HFFc6 (cell line): ENCODE measurements at regions not wholly inside any gene's neighbourhood (a gene's known extent, or its start where the extent isn't known, plus 50 kb on each side); places are given as distances from the start of the nearest gene placed in this dataset.
"Not testable (repeated sequence)": the region's sequence is repeated elsewhere in the genome, so short reads cannot be mapped to it uniquely, and the experiment has no call there.

Source experiments
- DNase-seq: peaks from one replicate; pipeline ENCODE4 v3.0.0-alpha.2; 2018
- H3K27ac Mint-ChIP-seq: 2 replicates; pipeline ENCODE4 v1.8.0; 2020; ENCODE audit warnings: mild to moderate bottlenecking, mixed read lengths
- H3K27me3 Mint-ChIP-seq: 2 replicates; pipeline ENCODE4 v1.8.0; 2021; ENCODE audit warnings: mild to moderate bottlenecking, moderate library complexity, mixed read lengths; ENCODE audit not compliant: insufficient read depth
- H3K36me3 Mint-ChIP-seq: 2 replicates; pipeline ENCODE4 v1.8.0; 2021; ENCODE audit warnings: low read depth, mixed read lengths
- H3K4me1 Mint-ChIP-seq: 2 replicates; pipeline ENCODE4 v1.8.0; 2020; ENCODE audit warnings: low read depth, mixed read lengths
- H3K4me3 Mint-ChIP-seq: 2 replicates; pipeline ENCODE4 v1.8.0; 2020; ENCODE audit warnings: mild to moderate bottlenecking, moderate library complexity, mixed read lengths
- H3K9me3 Mint-ChIP-seq: 2 replicates; pipeline ENCODE4 v1.8.0; 2020; ENCODE audit warnings: mild to moderate bottlenecking, mixed read lengths
- TF ChIP-seq, protein P1 (sequence below): fragments of 200-600 bp; sonication (generic); IDR thresholded peaks from 2 replicates; pipeline ENCODE4 v1.5.0; 2021; ENCODE audit warnings: antibody characterized with exemption, mild to moderate bottlenecking

DNA sequence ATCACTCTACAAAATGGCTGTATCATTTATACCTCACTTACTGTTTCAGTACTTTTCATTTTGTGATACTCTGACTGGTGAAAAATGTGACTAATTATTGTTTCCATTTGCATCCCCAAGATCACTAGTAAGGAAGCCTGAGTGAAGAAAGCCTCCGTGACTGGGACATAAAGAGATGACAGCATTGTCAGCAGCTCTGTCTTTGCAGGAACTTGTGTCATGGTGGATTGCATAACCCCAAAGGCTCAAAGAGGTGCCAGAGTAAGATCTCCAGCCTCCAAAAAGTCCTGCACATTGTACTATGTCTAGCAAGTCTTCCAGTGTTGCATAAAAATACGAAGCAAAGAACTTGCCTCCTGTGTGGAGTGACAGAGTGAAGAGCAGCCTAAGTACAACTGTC lies 187.5 kb upstream of the CRIM1 start:
- H3K36me3 Mint-ChIP-seq, result no peaks in the 10 kb centered on the region
- TF ChIP-seq, protein P1, sequence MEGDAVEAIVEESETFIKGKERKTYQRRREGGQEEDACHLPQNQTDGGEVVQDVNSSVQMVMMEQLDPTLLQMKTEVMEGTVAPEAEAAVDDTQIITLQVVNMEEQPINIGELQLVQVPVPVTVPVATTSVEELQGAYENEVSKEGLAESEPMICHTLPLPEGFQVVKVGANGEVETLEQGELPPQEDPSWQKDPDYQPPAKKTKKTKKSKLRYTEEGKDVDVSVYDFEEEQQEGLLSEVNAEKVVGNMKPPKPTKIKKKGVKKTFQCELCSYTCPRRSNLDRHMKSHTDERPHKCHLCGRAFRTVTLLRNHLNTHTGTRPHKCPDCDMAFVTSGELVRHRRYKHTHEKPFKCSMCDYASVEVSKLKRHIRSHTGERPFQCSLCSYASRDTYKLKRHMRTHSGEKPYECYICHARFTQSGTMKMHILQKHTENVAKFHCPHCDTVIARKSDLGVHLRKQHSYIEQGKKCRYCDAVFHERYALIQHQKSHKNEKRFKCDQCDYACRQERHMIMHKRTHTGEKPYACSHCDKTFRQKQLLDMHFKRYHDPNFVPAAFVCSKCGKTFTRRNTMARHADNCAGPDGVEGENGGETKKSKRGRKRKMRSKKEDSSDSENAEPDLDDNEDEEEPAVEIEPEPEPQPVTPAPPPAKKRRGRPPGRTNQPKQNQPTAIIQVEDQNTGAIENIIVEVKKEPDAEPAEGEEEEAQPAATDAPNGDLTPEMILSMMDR, result no peak
- no peak for DNase-seq
- H3K4me1 Mint-ChIP-seq, result no peaks in the 10 kb centered on the region
- H3K9me3 Mint-ChIP-seq, result no peaks in the 10 kb centered on the region
- H3K27ac Mint-ChIP-seq, result no peak overlapping the region
- H3K27me3 Mint-ChIP-seq, result no peaks in the 10 kb centered on the region; the same call in 1 of the 2 replicates
- H3K4me3 Mint-ChIP-seq, result no peak overlapping the region

DNA sequence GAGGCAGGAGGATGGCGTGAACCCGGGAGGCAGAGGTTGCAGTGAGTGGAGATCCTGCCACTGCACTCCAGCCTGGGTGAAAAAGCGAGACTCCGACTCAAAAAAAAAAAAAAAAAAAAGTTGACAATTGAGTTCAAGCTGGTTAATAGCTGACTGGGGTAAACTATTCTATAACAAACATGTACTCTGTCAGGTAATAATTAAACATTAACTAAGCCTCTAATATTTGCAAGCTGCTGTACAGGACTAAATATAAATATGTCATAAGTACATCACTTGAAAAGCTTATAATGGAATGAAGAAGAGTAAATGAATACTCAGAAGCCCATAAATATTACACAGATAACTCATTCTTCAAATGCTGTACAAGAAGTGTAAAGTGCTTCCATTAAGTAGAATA lies 190.4 kb upstream of the CRIM1 start:
- TF ChIP-seq, protein P1, result no peak
- H3K27me3 Mint-ChIP-seq, result no peaks in the 10 kb centered on the region; the same call in 1 of the 2 replicates
- no peak overlapping the region for H3K4me3 Mint-ChIP-seq
- H3K36me3 Mint-ChIP-seq, result no peaks in the 10 kb centered on the region
- DNase-seq, result no peak
- H3K27ac Mint-ChIP-seq, result no peak overlapping the region
- no peaks in the 10 kb centered on the region for H3K4me1 Mint-ChIP-seq
- no peaks in the 10 kb centered on the region for H3K9me3 Mint-ChIP-seq

DNA sequence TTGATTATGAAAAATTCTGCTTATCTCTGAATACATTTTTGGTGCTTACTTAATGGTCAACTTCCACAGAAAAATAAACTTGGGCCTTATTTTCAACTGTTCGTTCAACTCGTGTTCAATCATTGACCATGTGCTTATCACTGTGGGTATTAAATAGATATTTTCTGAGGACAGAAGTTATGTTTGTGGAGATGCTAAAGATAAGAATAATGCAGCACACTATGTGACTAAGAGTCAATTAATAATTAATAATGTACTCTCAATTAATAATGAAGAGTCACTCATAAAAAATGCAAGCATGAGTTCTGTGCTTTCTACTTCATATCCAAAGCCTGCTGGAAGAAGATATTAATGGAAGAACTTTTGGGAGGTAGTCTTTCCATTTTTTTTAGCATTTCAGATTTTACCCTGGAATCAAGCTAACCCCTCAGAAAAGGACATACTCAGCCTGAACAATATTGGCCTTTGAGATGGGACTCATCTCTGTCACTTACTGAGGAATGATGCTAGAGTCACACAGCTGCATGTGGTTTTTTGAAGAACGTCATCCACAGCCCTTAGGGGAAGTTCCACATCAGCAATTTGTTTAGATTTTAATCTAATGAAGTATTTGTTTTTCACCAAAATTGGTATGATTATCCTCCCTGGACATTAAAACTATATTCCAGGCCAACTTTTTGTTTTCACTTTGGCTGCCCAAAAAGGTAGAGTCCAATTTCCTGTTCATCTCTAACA lies 191.9 kb upstream of the CRIM1 start:
- Mint-ChIP-seq H3K9me3 (no peaks in the 10 kb centered on the region), H3K27ac (no peak overlapping the region), H3K4me1 (no peaks in the 10 kb centered on the region), H3K36me3 (no peaks in the 10 kb centered on the region), H3K27me3 (no peaks in the 10 kb centered on the region; the same call in 1 of the 2 replicates), H3K4me3 (no peak overlapping the region)
- TF ChIP-seq, protein P1, result no peak
- no peak for DNase-seq

DNA sequence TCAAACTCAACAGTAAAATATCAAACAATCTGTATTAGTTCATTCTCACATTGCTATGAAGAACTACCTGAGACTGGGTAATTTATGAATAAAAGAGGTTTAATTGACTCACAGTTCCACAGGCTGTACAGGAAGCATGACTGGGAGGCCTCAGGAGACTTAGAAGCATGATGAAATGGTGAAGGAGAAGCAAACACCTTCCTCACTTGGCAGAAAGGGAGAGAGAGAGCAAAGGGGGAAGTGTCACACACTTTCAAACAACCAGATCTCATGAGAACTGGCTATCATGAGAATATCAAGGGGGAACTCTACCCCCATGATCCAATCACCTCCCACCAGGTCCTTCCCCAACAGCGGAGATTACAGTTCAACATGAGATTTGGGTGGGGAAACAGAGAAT lies 198.5 kb upstream of the CRIM1 start:
- not testable (repeated sequence) for H3K4me3 Mint-ChIP-seq, H3K4me1 Mint-ChIP-seq, H3K9me3 Mint-ChIP-seq, H3K36me3 Mint-ChIP-seq, H3K27ac Mint-ChIP-seq, H3K27me3 Mint-ChIP-seq, DNase-seq

DNA sequence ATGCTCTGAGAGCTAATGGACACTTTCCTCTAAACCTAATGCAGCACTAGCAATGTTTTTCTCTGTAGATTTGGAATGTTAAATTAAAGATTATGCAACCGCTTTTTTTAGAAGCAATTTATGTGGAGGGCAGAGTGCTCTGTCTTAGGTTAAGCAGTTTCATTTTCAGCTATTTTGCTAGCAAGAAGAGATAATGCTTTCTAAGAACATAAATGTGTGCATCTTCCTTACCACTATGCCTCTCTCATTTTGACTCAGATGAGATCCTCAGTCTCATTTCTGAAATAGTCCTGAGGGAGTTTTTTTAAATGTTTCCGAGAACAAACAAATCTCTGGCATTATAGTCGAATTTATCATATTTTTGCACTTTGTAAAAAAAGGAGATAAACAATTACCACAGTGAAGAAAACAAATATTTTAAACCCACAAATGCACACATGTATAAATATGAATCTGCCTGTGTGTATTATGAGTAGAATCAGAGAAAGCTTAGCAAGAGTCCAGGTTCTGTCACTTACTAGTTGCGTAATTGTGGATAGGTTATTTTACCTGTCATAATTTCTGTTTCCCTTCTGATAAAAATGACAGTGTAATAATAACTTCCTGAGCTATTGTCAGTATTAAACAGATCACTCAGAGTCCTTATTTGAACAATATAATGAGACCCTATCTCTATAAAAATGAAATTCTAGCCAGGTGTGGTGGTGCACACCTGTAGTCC lies 207.7 kb upstream of the CRIM1 start:
- H3K36me3 Mint-ChIP-seq, result no peaks in the 10 kb centered on the region
- H3K27ac Mint-ChIP-seq, result no peak overlapping the region
- DNase-seq, result no peak
- H3K27me3 Mint-ChIP-seq, result no peaks in the 10 kb centered on the region
- no peaks in the 10 kb centered on the region for H3K9me3 Mint-ChIP-seq
- TF ChIP-seq, protein P1, result no peak
- H3K4me3 Mint-ChIP-seq, result no peak overlapping the region
- H3K4me1 Mint-ChIP-seq, result no peaks in the 10 kb centered on the region

DNA sequence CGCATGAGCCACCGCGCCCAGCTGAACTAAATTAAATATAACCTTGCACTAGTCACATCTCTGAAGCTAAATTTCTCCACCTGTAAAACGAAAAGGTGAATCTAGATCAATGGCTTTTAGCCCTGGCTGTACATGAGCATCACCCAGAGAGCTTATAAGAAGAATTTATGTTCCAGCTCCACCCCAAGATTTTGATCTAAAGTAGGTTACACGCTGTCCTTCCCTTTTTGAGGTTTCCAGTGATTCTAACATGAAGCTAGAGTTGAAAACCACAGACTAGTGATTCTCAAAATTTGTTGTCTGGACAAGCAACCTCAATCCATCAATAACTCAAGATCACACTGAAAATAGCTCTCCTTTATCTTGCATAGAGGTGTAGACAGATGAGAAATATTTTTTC lies 208.8 kb upstream of the CRIM1 start:
- no peaks in the 10 kb centered on the region for H3K4me1 Mint-ChIP-seq
- H3K27me3 Mint-ChIP-seq, result peaks cover 2% of the 10 kb centered on the region; the same call in 1 of the 2 replicates
- H3K9me3 Mint-ChIP-seq, result no peaks in the 10 kb centered on the region
- H3K27ac Mint-ChIP-seq, result no peak overlapping the region
- TF ChIP-seq, protein P1, result no peak
- H3K4me3 Mint-ChIP-seq, result no peak overlapping the region
- no peaks in the 10 kb centered on the region for H3K36me3 Mint-ChIP-seq
- no peak for DNase-seq
